SK-N-SH (cell line): ENCODE measurements at regions not wholly inside any gene's neighbourhood (a gene's known extent, or its start where the extent isn't known, plus 50 kb on each side); places are given as distances from the start of the nearest gene placed in this dataset.

Experiments used
- JUND ChIP-seq: IDR thresholded peaks from 2 replicates; pipeline ENCODE4 v1.4.0; 2012
- MXI1 ChIP-seq: IDR thresholded peaks from 2 replicates; pipeline ENCODE4 v1.6.1; 2012; ENCODE audit warnings: mild to moderate bottlenecking, low read depth, low read length, improper control_type of control experiment
- SIN3A ChIP-seq: IDR thresholded peaks from 2 replicates; pipeline ENCODE4 v1.6.1; 2012; ENCODE audit warnings: low read depth, mild to moderate bottlenecking, low read length, moderate library complexity, borderline replicate concordance
- TF ChIP-seq, protein P1 (sequence below): fragments of 200-600 bp; sonication (generic); IDR thresholded peaks from 2 replicates; pipeline ENCODE4 v1.6.1; 2017; ENCODE audit warnings: antibody characterized with exemption, mild to moderate bottlenecking, moderate library complexity

DNA sequence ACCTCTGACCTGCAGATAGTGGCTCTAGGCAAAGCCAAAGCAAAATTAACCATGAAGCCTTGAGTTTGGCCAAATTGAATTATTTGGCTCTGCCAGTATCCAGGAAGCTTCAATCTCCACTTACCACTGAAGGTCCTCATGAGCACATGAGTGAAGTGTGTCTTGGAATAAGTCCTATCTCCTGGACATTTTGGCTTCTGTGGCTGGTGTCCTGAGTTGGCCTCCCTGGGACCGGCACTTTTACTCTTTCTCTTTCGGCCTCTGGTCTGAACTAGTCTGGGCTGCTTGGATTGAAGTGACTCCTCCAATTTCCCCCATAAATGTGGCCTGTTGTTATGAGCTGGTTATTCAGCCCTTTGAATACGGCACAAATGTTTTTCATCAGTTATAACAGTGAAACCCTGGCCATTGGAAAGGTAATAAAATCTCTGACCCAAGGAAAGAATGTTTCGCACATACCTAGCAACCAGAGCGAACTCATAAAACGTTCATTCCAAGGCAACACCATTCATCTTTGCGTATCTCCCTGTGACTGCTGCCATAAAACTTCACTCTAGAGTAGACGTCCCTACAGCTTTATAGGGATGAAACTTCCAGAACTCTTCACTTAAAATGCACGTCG lies 216.4 kb downstream of the LPIN1 start:
- TF ChIP-seq JUND (no peak), SIN3A (no peak), MXI1 (no peak)
- TF ChIP-seq, protein P1, sequence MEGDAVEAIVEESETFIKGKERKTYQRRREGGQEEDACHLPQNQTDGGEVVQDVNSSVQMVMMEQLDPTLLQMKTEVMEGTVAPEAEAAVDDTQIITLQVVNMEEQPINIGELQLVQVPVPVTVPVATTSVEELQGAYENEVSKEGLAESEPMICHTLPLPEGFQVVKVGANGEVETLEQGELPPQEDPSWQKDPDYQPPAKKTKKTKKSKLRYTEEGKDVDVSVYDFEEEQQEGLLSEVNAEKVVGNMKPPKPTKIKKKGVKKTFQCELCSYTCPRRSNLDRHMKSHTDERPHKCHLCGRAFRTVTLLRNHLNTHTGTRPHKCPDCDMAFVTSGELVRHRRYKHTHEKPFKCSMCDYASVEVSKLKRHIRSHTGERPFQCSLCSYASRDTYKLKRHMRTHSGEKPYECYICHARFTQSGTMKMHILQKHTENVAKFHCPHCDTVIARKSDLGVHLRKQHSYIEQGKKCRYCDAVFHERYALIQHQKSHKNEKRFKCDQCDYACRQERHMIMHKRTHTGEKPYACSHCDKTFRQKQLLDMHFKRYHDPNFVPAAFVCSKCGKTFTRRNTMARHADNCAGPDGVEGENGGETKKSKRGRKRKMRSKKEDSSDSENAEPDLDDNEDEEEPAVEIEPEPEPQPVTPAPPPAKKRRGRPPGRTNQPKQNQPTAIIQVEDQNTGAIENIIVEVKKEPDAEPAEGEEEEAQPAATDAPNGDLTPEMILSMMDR: no peak
